WI38 (cell line): ENCODE measurements at regions not wholly inside any gene's neighbourhood (a gene's known extent, or its start where the extent isn't known, plus 50 kb on each side); places are given as distances from the start of the nearest gene placed in this dataset.
"Not testable (repeated sequence)": the region's sequence is repeated elsewhere in the genome, so short reads cannot be mapped to it uniquely, and the experiment has no call there.

Experiments
- H3K4me3 ChIP-seq: 2 replicates; pipeline ENCODE4 v1.5.1; 2011; ENCODE audit warnings: low read depth, mild to moderate bottlenecking, control low read depth, low read length
- TF ChIP-seq, protein P1 (sequence below): IDR thresholded peaks from 2 replicates; pipeline ENCODE4 v1.5.1; 2012; ENCODE audit warnings: low read depth, mild to moderate bottlenecking, control low read depth, low read length

- TF ChIP-seq, protein P1, sequence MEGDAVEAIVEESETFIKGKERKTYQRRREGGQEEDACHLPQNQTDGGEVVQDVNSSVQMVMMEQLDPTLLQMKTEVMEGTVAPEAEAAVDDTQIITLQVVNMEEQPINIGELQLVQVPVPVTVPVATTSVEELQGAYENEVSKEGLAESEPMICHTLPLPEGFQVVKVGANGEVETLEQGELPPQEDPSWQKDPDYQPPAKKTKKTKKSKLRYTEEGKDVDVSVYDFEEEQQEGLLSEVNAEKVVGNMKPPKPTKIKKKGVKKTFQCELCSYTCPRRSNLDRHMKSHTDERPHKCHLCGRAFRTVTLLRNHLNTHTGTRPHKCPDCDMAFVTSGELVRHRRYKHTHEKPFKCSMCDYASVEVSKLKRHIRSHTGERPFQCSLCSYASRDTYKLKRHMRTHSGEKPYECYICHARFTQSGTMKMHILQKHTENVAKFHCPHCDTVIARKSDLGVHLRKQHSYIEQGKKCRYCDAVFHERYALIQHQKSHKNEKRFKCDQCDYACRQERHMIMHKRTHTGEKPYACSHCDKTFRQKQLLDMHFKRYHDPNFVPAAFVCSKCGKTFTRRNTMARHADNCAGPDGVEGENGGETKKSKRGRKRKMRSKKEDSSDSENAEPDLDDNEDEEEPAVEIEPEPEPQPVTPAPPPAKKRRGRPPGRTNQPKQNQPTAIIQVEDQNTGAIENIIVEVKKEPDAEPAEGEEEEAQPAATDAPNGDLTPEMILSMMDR = no peak
- no peak overlapping the region for H3K4me3 ChIP-seq
These were observed 1124.9 kb downstream of the DIAPH3 start for GRCh38 chr13:59038824-59039223.

DNA sequence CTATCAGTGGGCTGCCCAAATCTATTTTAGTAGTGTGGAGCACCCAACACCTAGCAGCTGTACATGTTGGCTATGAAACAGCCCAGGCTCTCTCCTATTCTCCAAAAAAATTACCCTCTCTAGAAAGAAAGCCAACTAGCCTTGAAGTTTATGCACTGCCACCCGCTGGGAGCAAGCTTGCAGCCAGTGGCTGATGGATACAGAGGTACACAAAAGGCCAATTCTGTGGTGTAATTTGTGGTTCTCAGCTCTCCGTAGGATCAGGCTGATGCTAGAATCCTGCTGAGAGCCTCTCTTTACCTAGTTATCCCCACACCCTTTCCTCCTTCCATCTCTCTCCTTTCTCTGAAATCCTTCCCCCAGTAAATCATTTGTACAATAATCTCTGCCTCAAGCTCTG, 1120.7 kb downstream of the DIAPH3 start:
- no peak overlapping the region for H3K4me3 ChIP-seq
- TF ChIP-seq, protein P1 = no peak

GRCh38 chr13:59047546-59047945, 1116.2 kb downstream of the DIAPH3 start:
- TF ChIP-seq, protein P1 = no peak
- no peak overlapping the region for H3K4me3 ChIP-seq

DNA sequence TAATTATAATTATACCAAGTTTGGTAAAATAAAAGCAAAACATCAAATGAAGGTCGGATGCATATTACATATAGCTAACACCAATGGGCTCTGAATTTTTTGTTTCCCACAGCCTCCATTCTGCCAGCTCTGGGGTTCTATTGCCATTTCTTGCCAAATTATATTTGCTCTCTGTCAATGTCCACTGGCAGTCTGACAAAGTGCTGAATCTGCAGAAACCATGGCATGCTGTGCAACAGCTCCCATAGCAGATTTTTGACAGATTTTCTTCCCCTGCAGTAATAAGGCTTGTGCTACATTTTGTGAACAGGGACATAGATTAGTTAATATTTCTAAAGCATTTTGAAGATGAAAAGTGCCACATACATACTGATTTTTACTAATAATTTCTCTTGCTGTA, 1102.1 kb downstream of the DIAPH3 start:
- TF ChIP-seq, protein P1 = no peak
- no peak overlapping the region for H3K4me3 ChIP-seq

DNA sequence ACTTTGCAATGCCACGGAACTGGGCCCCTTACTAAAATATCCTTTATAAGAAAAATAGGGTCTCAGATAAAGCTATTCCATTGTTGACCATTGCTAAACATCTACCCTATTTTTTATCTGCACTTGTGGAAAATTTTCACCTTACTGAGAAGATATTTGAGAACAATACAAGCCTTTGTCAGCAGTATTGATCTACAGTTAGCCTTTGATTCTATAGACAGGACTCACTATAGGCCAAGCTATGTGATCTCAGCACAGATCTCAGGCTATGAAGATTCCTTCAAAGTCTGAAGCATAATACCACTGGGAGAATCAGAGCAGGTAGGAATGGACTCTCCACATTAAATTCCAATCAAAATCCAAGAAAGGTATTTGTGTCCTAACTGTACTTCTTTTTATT, 1099.7 kb downstream of the DIAPH3 start:
- TF ChIP-seq, protein P1 = no peak
- no peak overlapping the region for H3K4me3 ChIP-seq

- not testable (repeated sequence) for H3K4me3 ChIP-seq
These were observed 1087.3 kb downstream of the DIAPH3 start for GRCh38 chr13:59076386-59076785.

DNA sequence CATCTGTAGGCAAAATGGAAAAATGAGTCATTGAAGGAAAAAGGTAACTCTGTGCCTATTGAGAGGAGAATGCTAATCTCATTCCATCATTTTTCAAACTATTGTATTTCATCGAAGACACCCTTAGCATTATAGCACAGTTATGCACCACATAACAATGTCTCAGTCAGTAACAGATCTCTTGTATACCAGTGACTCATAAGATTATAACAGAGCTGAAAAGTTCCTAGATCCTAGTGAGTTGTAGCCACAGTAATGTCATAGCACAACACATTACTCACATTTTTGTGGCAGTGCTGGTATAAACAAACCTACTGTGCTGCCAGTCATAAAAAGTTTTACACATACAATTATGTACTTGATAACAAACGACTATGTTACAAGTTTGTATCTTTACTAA, 1077.6 kb downstream of the DIAPH3 start:
- TF ChIP-seq, protein P1 = no peak
- H3K4me3 ChIP-seq = no peak overlapping the region

DNA sequence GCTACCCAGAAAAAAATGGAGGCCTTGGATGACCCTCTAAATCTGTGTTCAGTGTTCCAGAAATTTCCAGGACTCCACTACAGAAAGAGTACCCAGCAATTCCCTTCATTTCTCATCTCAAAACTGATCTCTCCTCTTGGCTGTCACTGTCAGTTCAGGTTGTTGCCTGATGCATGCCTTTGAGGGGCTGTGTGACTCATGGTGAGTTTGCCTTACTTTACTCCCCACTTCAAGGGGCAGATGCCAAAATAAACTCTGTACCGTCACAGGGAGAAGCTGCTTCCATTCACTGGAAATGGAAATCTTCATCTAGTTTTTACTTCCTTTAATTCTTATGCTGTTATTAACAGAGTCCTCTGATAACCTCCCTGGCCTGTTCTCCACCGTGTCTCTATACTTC, 1075.0 kb downstream of the DIAPH3 start:
- TF ChIP-seq, protein P1 = no peak
- no peak overlapping the region for H3K4me3 ChIP-seq
